ENCODE measurements at regions not wholly inside any gene's neighbourhood (a gene's known extent, or its start where the extent isn't known, plus 50 kb on each side); places are given as distances from the start of the nearest gene placed in this dataset.

DNA sequence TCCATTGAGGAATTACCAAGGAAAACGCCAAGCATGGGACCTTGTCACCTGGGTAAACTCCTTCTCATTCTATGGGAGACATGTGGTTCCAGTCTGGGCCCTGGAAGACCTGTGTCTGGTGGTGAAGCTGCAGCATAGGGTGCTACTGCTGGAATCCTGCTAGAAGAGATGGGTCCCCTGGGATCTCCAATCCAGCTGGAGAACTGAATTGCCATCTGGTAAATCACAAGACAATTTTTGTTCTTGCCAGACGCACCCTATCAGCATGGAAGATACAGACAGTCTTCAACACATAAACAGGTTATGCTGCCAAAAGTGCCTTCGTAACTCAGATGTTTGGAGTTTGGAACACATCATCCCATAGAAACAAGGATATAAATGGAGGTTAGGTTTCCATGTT is 424.0 kb upstream of the BRINP1 start:
- no peaks in the 10 kb centered on the region for H3K9me3 Mint-ChIP-seq
- H3K27me3 Mint-ChIP-seq = no peaks in the 10 kb centered on the region
- H3K27ac Mint-ChIP-seq = no peak overlapping the region
- H3K4me1 Mint-ChIP-seq (ENCODE audit: low read depth) = no peaks in the 10 kb centered on the region
- H3K4me3 Mint-ChIP-seq = no peak overlapping the region
- no peaks in the 10 kb centered on the region for H3K36me3 Mint-ChIP-seq (ENCODE audit: low read depth)
- no peak for DNase-seq

DNA sequence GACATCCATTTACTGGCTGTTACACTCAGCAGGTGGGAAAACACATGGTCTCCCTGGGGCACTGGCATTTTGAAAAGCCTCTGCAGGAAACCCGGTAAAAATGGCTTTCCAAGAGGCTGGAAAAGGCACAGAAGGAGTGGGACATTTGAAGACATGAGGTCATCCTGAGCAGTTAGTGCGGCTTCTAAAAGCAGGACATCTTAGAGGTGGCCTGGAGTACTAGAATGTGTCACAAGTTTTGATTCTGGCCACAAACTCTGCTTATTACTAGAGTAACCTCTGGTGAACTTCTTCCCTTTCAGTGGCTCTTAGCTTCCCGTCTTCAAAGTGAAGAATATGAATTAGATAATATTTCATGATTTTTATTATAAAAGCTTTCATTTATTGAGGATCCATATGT is 423.0 kb upstream of the BRINP1 start:
- Mint-ChIP-seq H3K4me3 (no peak overlapping the region), H3K9me3 (no peaks in the 10 kb centered on the region), H3K27me3 (no peaks in the 10 kb centered on the region)

DNA sequence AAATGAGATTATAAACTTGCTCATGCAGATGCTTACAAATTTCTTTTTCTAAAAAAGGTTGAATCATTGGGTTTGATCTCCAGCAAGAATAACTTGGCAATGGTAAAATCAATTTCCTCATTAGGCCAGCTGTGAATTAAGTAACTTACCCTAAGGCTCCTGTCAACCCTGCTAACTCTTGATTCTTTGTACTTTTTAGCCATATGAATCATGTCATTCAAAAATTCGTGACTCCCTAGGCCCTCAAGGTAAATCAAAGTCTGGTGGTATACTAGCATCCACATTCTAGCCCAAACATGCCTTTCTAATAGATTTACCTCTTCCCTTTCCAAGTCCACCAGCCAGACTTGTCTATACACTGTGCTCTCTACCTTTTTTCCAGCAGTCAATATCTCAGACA is 420.8 kb upstream of the BRINP1 start:
- Mint-ChIP-seq H3K27ac (no peak overlapping the region), H3K4me3 (no peak overlapping the region), H3K27me3 (no peaks in the 10 kb centered on the region), H3K4me1 (ENCODE audit: low read depth) (no peaks in the 10 kb centered on the region), H3K9me3 (no peaks in the 10 kb centered on the region), H3K36me3 (ENCODE audit: low read depth) (no peaks in the 10 kb centered on the region)
- DNase-seq = no peak

More for the DNA sequence above, 423.0 kb upstream of the BRINP1 start:
- Mint-ChIP-seq H3K36me3 (ENCODE audit: low read depth) (no peaks in the 10 kb centered on the region), H3K27ac (no peak overlapping the region), H3K4me1 (ENCODE audit: low read depth) (no peaks in the 10 kb centered on the region)
- DNase-seq = no peak

DNA sequence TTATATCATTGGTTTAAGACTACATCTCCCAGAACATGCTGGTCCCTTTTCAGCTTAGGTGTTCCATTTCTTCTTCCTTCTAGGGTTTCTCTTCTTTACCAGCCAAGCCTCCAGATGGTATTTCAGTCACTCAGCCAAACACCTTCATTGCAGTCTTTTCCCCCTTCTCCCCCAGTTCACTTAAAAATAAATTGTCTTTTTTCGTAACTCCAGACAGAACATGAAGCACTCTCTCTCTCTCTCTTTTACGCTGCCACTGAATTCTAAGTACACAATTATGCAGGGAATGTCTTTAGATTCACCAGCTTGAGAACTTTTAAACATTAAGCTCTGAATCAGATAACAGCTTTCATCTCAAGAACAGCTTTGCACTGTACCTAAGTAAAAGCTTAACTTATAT is 419.7 kb upstream of the BRINP1 start:
- no peak for DNase-seq
- H3K9me3 Mint-ChIP-seq = no peaks in the 10 kb centered on the region
- H3K4me1 Mint-ChIP-seq (ENCODE audit: low read depth) = no peaks in the 10 kb centered on the region
- H3K27me3 Mint-ChIP-seq = no peaks in the 10 kb centered on the region
- H3K27ac Mint-ChIP-seq = no peak overlapping the region
- H3K36me3 Mint-ChIP-seq (ENCODE audit: low read depth) = no peaks in the 10 kb centered on the region
- no peak overlapping the region for H3K4me3 Mint-ChIP-seq

DNA sequence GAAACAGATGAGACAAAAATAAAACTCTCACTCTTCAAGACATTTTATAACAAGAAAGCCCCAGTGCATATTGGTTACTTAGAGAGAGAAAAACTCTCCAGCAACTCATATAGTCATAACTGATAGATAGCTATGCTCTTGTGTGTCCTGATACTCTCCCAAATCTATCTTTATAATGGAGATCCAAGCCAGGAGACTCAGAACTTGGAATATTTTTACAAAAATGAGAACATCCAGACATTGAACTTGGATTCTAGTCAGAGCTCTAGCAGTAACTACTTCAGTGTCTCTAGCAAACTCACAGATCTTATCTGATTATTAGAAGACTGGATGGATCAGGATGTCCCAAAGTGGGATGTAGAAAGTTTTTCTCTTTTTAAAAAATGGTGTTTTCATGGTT is 412.7 kb upstream of the BRINP1 start:
- DNase-seq = no peak
- H3K9me3 Mint-ChIP-seq = no peaks in the 10 kb centered on the region
- no peaks in the 10 kb centered on the region for H3K4me1 Mint-ChIP-seq (ENCODE audit: low read depth)
- H3K4me3 Mint-ChIP-seq = no peak overlapping the region
- H3K27me3 Mint-ChIP-seq = no peaks in the 10 kb centered on the region
- no peaks in the 10 kb centered on the region for H3K36me3 Mint-ChIP-seq (ENCODE audit: low read depth)
- no peak overlapping the region for H3K27ac Mint-ChIP-seq

DNA sequence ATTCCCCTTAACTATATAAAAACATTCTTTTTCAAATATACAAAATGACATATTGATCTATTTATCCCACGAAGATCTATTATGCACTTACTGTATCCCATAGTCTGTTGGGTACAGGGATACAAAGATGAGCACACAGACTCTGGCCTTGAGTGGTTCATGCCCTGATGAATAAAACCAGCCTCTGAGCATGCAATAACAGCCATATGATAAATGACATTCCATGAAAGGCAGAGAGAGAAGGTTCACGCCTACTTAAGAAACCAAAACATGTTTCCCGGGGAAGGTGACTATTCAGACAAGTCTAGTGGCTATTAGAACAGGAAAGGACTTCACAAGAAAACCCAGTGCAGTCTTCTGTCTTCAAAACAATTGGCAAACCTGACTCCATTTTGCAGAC is 406.2 kb upstream of the BRINP1 start:
- DNase-seq = no peak
- H3K4me3 Mint-ChIP-seq = no peak overlapping the region
- H3K27ac Mint-ChIP-seq = no peak overlapping the region
- no peaks in the 10 kb centered on the region for H3K4me1 Mint-ChIP-seq (ENCODE audit: low read depth)
- H3K27me3 Mint-ChIP-seq = no peaks in the 10 kb centered on the region
- no peaks in the 10 kb centered on the region for H3K9me3 Mint-ChIP-seq
- H3K36me3 Mint-ChIP-seq (ENCODE audit: low read depth) = no peaks in the 10 kb centered on the region

DNA sequence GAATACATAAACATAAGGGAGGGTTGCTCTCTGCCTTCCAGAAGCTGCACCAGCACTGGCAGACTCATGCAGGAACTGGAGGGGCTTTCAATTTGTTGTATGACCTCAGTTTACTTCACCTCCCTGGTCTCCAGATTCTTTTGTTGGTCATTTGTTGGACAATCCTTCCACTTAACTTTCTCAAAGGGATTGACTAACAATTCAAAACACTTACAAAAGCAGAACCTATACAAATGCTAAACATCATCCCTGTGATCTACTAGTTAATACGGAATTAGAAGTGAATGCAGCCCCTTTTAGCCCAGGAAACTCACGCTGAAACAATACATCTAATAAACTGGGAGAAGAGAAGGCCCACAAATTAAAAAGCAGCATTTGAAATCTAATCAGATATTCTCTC is 404.6 kb upstream of the BRINP1 start:
- Mint-ChIP-seq H3K36me3 (ENCODE audit: low read depth) (no peaks in the 10 kb centered on the region), H3K9me3 (no peaks in the 10 kb centered on the region), H3K27ac (no peak overlapping the region), H3K27me3 (no peaks in the 10 kb centered on the region), H3K4me1 (ENCODE audit: low read depth) (no peaks in the 10 kb centered on the region), H3K4me3 (no peak overlapping the region)
- DNase-seq = no peak

DNA sequence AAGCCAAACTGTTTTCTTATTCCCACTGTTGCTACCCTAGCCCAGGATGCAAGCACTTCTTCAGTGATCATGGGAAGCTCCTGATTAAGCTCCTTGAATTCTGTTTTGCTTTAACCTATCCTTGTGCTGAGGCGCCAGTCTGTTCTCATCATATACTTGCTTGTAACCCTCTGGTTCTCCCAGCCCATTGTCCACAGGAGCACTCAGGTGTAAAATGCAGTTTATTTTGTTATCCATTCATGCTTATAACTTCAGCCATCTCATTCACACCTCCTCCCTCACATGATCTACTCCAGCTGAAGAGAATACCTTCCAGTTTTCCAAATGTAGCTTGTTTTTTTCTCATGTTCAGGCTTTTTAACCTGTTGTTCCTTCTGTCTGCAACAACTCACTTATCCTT is 402.1 kb upstream of the BRINP1 start:
- H3K4me3 Mint-ChIP-seq = no peak overlapping the region
- H3K9me3 Mint-ChIP-seq = no peaks in the 10 kb centered on the region
- DNase-seq = no peak
- H3K36me3 Mint-ChIP-seq (ENCODE audit: low read depth) = no peaks in the 10 kb centered on the region
- H3K4me1 Mint-ChIP-seq (ENCODE audit: low read depth) = no peaks in the 10 kb centered on the region
- H3K27ac Mint-ChIP-seq = no peak overlapping the region
- H3K27me3 Mint-ChIP-seq = no peaks in the 10 kb centered on the region

DNA sequence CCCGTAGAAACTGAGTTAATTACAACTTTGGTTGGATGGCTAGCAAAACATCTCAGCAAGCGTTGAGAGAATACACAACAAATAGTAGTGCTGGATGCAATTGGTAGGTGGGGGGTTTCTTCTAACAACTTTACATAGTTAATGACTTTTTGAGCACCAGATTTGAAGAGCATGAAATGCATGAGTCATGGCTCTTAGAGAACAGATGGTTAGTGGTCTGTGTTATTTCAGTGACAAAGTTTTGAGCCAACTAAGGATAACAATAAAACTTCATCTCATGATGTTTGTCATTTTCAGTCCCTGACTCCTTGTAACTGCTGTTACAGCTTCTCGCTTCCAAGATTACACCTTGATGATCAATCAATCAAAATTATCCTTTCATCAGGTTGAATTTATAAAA is 399.0 kb upstream of the BRINP1 start:
- Mint-ChIP-seq H3K27ac (no peak overlapping the region), H3K27me3 (no peaks in the 10 kb centered on the region), H3K4me1 (ENCODE audit: low read depth) (no peaks in the 10 kb centered on the region), H3K9me3 (no peaks in the 10 kb centered on the region), H3K36me3 (ENCODE audit: low read depth) (no peaks in the 10 kb centered on the region), H3K4me3 (no peak overlapping the region)
- no peak for DNase-seq

DNA sequence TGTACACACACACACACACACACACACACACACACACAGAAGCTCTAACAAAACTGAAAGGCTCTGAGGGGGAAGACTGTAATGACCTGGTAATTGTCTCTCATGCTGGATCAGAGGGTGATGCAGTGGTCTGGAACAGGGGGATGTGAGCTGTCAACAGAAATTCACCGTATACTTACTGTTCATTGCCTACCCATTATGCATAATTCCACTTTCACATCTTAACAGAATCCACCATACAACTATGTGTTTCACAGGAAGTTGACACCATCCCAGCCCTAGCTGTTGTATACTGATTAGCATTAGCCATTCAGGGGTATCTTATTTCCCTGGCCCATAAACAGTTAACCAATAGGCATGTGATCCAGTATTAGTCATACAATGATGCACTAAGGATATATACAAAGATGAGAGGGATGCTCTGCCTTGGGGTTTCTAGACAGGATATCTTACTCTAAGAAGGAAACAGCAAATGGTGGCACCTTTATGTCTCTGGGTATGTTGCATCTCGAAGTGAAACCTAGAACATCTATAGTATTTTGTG is 396.5 kb upstream of the BRINP1 start:
- no peak overlapping the region for H3K4me3 Mint-ChIP-seq

DNA sequence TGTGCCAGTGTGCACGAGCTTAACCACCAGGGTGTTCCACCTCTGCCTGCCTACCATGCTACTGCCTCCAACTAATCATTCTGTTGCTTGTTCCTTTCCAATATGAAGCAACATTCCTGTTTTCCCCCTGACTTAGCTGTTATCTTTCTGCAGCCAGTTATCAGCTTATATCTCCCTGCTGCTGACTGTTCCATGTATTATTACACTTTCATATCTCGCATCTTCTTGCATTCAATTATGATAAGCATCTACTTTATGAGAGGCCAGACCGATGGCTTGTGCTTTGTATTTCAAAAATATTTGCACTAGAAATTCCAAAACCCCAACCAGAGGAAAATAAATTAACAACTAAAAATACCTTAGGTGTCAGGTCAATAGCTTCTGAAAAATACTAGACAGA is 394.0 kb upstream of the BRINP1 start:
- no peaks in the 10 kb centered on the region for H3K36me3 Mint-ChIP-seq (ENCODE audit: low read depth)
- H3K4me3 Mint-ChIP-seq = no peak overlapping the region
- DNase-seq = no peak
- H3K9me3 Mint-ChIP-seq = peaks cover 3% of the 10 kb centered on the region
- H3K27ac Mint-ChIP-seq = no peak overlapping the region
- H3K27me3 Mint-ChIP-seq = peaks cover 4% of the 10 kb centered on the region
- no peaks in the 10 kb centered on the region for H3K4me1 Mint-ChIP-seq (ENCODE audit: low read depth)

More for the DNA sequence above, 396.5 kb upstream of the BRINP1 start:
- DNase-seq = no peak
- Mint-ChIP-seq H3K4me1 (ENCODE audit: low read depth) (no peaks in the 10 kb centered on the region), H3K27ac (no peak overlapping the region), H3K36me3 (ENCODE audit: low read depth) (no peaks in the 10 kb centered on the region), H3K27me3 (no peaks in the 10 kb centered on the region), H3K9me3 (peaks cover 3% of the 10 kb centered on the region)

DNA sequence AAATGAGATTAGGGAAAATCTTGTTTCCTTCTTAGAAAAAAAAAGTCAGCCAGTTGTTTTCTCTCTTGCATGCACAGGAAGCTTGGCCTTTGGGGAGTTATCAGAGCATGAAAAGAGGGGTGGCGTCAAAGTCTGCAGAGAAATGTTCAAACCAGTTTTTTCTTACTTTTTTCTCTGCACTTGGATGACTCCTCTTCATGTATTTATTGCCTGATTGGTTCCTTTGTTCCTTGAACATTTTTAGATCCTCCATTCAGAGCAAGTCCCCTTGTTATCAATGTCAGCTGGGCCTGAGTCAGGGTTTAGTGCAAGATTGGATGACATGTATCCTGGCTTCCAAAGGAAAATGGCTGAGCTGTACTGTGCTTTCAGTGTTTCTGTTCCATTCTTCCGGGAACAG is 392.6 kb upstream of the BRINP1 start:
- H3K4me1 Mint-ChIP-seq (ENCODE audit: low read depth) = no peaks in the 10 kb centered on the region
- no peak overlapping the region for H3K4me3 Mint-ChIP-seq
- no peaks in the 10 kb centered on the region for H3K36me3 Mint-ChIP-seq (ENCODE audit: low read depth)
- peaks cover 3% of the 10 kb centered on the region for H3K9me3 Mint-ChIP-seq
- DNase-seq = no peak
- peaks cover 4% of the 10 kb centered on the region for H3K27me3 Mint-ChIP-seq
- no peak overlapping the region for H3K27ac Mint-ChIP-seq

DNA sequence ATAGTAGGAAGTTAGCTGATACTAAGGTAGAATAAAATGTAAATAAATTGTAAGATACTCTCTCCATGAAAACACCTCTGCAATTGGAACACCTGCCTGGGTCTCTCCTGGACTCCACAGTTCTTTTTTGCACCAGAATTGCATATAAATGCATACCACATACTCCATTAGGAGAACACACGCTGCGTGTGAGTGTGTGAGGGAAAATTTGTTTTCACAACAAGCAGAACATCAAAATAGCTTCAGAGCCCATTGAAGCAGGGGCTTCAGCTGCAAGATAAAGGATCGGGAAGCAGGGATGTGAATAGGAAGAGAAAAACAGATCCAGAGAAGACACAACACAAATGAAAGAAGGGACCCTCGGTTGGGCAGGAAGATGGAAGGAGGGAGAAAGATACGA is 389.8 kb upstream of the BRINP1 start:
- no peak for DNase-seq
- no peaks in the 10 kb centered on the region for H3K4me1 Mint-ChIP-seq (ENCODE audit: low read depth)
- H3K4me3 Mint-ChIP-seq = no peak overlapping the region
- H3K27ac Mint-ChIP-seq = no peak overlapping the region
- H3K27me3 Mint-ChIP-seq = peaks cover 4% of the 10 kb centered on the region
- H3K9me3 Mint-ChIP-seq = peaks cover 5% of the 10 kb centered on the region
- H3K36me3 Mint-ChIP-seq (ENCODE audit: low read depth) = no peaks in the 10 kb centered on the region

DNA sequence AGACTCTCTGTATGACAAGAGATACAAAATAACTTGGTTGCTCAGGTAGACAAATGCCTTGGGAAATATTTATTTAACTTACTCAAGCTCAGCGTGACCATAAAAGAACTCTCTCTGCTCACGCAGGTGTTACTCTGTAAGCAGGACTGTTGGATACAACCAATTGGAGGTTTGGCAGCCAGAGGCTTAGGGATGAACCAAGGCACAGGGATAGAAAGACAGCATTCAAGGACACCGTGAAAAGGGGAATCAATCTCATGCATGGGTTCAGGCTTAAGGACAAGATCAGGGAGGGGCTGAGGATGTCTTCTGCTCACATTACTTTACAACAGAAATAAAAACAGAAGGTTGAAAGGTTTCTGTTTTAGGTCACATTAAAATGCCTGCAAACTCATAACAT is 389.0 kb upstream of the BRINP1 start:
- DNase-seq = no peak
- Mint-ChIP-seq H3K4me1 (ENCODE audit: low read depth) (no peaks in the 10 kb centered on the region), H3K4me3 (no peak overlapping the region), H3K27ac (no peak overlapping the region), H3K36me3 (ENCODE audit: low read depth) (no peaks in the 10 kb centered on the region), H3K27me3 (peaks cover 4% of the 10 kb centered on the region), H3K9me3 (peaks cover 5% of the 10 kb centered on the region)

DNA sequence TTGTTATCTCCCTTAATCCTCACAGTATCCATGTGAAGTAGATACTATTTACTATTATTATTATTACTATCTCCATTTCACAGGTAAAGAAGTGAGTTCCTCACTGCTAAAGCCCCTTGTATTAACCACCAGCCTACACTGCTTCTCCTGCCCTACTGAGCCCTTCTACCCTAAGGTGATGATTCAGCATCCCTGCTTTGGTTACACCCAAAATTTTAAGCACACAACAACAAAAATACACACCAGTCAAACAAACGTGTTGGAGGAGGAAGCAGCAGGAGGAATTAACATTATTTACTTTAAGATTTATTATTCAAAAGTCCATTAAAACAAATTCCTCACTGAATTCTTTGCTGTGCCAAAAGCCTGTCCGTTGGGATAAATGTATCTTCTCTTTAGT is 370.2 kb upstream of the BRINP1 start:
- peaks cover 18% of the 10 kb centered on the region for H3K9me3 Mint-ChIP-seq
- DNase-seq = no peak
- no peaks in the 10 kb centered on the region for H3K27me3 Mint-ChIP-seq
- H3K4me3 Mint-ChIP-seq = no peak overlapping the region
- H3K27ac Mint-ChIP-seq = no peak overlapping the region
- no peaks in the 10 kb centered on the region for H3K36me3 Mint-ChIP-seq (ENCODE audit: low read depth)
- H3K4me1 Mint-ChIP-seq (ENCODE audit: low read depth) = no peaks in the 10 kb centered on the region

All from activated T-cell treated with anti-CD3 and anti-CD28 coated beads, Interleukin-2, amount 50 U/mL, for 24 hours (primary cell).